NCI-H1436 (cell line): ENCODE measurements at regions not wholly inside any gene's neighbourhood (a gene's known extent, or its start where the extent isn't known, plus 50 kb on each side); places are given as distances from the start of the nearest gene placed in this dataset.

Source experiments
- DNase-seq: peaks from one replicate; lab custom pipeline; 2025; lab: John Stamatoyannopoulos, UW

DNA sequence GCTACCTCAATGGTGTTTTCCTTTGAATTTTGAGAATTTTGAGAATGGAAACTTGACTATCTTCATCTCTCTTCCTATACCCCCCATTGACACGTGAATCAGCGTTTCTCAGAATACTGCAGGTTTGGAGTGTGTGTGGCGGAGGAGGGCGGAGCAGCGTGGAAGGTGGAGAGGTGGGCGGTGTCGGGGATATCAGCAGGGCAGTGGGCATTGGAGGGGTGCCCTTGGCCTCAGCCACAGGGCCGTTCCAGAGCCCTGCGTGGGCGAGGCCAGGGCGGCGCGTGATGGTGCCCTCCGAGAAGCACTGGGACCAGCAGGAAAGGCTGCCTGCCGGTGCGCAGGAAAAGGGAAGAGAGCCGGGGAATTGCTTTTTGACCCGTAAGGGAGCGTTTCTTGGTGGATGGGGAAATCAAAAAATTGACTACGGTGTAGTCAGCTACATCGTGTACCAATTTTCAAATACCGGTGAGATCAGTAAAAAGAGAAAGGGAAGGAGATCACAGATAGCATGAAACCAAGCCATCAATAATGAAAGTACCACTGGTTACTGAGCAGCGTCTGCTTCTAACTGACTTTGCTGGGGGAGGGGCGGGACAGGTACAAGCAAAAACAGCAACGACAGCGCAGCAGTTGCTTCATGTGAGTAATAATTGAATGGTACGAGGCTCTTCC is 82.7 kb upstream of the DUSP22 start:
- DNase-seq, result no peak

- no peak for DNase-seq
Observed at GRCh38 chr6:210104-210456, 82.2 kb upstream of the DUSP22 start.

- DNase-seq, result no peak
Observed at GRCh38 chr6:210778-211374, 81.4 kb upstream of the DUSP22 start.

DNA sequence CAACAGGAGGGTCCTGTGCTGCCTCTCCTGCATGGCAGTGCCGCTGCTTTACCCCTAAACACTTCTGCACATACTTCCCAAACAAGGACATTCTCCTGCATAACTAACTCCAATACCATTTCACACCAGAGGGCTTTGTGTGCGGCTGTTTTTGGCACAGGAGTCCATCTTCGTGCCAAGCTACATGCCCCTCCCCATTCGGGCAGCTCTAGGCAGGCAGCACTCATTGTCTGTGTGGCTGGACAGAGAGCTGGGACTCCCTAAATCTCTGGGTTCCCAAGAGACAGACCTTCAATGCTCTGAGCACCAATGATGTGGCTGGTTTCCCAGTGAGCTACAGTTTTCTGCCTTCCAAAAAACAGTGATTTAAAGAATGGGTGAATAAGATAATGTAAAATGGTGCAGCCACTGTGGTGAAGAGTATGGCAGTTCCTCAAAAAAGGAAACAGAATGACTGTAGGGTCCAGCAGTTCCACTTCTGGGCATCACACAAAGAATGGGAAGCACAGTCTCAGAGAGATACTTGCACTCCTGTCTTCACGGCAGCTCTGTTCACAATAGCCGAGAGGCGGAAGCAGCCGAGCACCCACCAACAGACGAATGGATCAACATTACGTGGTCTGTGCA is 80.3 kb upstream of the DUSP22 start:
- no peak for DNase-seq

GRCh38 chr6:213284-213683 is 79.0 kb upstream of the DUSP22 start:
- no peak for DNase-seq

DNA sequence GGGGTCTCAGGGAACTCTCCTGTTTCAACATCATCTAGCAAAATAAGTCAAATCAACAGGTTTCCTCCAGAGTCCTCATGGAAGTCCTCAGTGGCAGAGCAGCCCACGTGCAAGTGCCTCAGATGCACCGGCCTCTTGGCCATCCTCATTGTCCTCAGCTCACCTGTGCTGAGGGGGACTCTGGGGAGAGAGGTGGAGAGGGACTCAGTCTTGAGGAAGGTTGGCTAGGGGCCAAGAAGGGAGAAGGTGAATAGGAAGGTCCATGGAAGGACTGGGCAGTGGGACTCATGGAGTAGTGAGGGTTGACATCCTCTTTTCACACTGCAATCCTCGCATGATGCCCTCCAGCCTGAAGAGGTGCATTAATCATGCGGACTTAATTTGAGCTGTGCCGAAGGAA is 77.9 kb upstream of the DUSP22 start:
- DNase-seq, result no peak

DNA sequence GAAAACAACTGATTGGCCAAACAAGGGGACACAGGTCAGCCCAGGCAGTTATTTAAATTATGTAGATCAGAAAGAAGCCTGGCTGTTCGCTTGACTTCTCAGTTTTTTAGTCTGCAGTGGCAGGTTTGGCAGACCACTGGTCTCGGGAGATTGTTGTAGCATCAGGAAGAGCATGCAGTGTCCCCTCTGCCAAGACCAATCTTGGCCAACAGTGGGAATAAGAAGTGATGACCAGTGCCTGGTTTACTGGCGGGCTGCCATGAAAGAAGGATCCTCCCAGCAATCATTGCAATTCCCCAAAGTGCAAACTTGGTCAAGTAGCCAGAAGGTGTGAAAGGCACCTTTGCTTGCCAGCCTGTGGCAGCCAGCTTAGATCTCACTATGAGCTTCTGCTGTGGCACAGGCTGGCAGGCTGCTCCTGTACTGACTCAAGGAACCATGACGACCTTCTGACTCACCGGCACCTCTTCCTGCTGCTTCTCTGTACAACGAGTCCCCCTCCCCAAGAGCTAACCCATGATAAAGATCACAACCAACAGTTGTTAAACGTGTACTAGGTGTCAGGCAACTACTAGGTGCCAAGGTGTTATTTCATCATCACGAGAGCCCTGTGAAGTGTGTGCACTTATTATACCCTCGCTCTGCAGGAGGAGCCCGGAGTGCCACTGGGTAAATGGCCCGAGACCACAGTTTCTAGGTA is 76.8 kb upstream of the DUSP22 start:
- no peak for DNase-seq

DNA sequence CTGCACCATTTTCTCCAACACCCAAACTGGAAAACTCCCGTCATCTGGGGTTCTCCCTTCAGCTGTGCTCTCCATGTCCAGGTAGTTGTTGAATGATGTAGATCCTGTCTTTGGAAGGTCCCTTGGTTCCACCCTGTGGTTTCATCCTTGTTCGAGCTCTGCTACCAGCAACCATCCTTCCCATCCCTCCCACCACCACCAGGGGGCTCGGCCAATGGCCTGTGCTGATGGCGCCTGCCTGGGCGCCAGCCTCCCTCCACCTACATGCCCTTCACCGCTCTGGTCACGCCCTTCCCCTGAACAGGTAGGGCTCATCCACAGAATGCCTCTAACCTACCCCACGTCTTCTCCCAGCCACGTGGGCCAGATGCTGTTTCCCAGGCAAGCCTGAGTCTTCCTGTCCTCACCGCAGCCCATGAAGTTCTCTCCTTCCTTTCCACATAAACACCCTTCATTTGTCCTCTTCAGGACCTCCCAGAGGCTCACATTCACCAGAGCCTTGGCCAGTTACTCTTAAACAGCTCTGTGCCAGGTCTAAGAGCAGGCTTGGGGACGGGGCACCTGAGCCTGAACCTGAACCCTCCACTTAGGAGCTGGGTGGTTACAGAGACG is 75.1 kb upstream of the DUSP22 start:
- DNase-seq, result no peak

GRCh38 chr6:218153-219018 is 73.9 kb upstream of the DUSP22 start:
- no peak for DNase-seq

DNA sequence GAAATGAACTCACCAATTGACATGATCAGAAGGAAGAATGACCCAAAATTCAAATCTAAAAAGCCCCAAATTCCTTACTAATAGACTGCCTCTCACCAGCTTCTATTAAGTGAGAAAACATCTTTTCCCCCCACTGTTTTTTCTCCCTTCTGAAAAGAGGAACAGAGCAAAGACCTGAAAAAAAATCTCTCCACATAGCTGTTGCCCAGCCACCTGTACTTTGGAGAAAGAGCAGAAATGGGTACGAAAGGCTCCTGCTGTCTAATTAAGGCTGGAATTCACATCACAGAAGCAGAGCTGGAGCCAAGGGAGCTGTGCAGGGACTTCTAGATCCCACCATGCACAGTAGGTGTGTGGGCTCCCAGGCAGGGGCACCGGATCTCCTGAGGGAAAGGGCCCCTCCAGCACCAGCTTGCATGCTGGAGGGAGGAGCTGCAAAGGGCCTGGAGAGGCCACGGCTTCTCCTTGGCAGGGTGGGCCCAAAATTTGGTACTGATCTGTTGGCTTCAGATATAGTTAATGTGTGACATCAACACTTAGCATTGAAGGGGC is 73.2 kb upstream of the DUSP22 start:
- no peak for DNase-seq

GRCh38 chr6:219641-220198 is 72.6 kb upstream of the DUSP22 start:
- no peak for DNase-seq

GRCh38 chr6:220312-220711 is 72.0 kb upstream of the DUSP22 start:
- no peak for DNase-seq

DNA sequence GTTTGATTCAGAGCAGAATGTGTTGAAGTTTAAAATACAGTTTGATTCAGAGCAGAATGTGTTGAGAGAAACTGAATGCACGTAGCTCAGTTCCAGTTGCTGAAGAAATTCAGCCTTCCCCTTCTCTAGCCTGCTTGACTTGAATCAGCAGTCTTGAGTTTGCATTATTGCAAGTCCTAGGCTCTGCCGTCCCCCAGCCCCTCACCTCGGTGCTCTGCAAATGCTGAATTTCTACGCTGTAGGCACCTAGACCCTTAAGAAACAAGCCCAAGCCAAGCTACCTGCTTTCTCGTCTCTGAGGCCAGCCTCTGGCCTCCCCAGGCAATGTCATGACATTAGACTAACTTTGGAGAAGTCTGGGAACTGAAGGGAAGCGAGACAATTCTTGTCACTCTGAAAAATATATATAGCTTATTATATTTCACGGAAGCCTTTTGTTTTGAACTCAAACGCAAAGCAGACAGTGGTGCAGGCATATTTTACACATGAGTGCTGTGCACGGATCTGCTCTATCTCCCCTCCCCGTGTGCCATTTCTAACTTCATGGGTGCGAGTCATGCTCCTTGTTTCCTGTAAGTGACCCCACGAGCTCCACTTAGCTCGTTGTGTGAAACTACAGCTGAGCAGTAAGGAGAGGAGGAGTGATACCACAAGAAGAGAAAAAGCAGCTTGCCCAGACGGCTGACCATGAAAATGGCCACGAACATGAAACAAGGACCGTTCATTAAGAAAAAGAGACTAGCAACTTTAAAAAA is 71.4 kb upstream of the DUSP22 start:
- DNase-seq, result no peak

GRCh38 chr6:221531-222349 is 70.5 kb upstream of the DUSP22 start:
- no peak for DNase-seq

- no peak for DNase-seq
Observed at GRCh38 chr6:222468-222867, 69.8 kb upstream of the DUSP22 start.

DNA sequence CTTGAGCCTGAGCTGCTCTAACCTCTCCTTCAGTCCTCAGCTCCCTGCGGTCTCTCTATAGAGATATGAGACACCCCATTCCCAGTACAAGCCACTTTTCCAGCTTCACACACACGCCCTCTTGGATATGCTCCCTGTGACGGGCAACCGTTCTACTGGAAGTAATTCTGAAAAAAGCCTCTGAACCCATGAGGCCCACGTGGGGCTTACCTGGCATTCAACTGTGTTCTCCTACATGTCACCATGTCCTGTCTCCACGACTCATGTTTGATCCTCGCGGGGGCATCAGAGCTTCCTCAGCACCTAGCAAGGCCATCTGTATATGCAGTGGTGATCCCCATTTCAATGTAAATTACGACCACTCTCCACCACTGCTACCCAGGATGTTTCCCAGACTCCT is 69.2 kb upstream of the DUSP22 start:
- DNase-seq, result no peak

DNA sequence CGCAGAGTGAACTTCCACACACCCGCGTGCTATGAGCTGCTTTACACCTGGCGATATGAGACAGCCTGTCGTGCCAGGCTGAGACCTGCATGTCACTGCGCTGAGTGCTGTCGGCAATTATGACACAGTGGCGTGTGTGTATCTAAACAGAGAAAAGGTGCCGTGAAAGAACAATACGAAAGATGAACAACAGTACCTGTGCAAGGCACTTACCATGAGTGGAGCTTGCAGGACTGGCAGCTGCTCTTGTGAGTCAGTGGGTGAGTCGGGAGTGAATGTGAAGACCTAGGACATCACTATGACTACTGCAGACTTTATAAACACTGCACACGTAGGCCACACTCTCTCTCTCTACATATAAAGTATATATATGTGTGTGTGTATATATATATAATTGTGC is 68.5 kb upstream of the DUSP22 start:
- DNase-seq, result no peak

GRCh38 chr6:224350-224749 is 67.9 kb upstream of the DUSP22 start:
- DNase-seq, result no peak

GRCh38 chr6:225121-225721 is 67.1 kb upstream of the DUSP22 start:
- no peak for DNase-seq
